ENCODE measurements at regions not wholly inside any gene's neighbourhood (a gene's known extent, or its start where the extent isn't known, plus 50 kb on each side); places are given as distances from the start of the nearest gene placed in this dataset.
"Not testable (repeated sequence)": the region's sequence is repeated elsewhere in the genome, so short reads cannot be mapped to it uniquely, and the experiment has no call there.

DNA sequence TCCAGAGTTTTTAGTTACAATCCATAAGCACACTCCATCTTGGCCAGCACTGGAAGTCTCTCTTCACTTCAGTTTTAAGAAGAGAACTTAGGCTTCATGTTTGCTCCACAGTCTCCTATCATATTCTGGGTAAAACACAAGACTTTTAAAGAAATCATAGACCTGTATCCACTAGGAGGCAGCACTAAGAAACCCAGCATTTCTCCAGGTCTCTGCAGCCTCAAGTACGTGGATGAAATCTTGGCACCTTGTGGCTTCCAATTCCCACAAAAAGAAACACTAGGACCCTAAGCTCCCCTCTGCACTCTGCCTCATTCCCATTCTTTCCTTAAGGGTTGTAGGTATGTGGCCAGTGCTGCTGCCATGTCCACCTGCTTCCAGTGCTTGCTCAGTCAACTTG, 367.3 kb upstream of the CASK start:
- no peak for DNase-seq

DNA sequence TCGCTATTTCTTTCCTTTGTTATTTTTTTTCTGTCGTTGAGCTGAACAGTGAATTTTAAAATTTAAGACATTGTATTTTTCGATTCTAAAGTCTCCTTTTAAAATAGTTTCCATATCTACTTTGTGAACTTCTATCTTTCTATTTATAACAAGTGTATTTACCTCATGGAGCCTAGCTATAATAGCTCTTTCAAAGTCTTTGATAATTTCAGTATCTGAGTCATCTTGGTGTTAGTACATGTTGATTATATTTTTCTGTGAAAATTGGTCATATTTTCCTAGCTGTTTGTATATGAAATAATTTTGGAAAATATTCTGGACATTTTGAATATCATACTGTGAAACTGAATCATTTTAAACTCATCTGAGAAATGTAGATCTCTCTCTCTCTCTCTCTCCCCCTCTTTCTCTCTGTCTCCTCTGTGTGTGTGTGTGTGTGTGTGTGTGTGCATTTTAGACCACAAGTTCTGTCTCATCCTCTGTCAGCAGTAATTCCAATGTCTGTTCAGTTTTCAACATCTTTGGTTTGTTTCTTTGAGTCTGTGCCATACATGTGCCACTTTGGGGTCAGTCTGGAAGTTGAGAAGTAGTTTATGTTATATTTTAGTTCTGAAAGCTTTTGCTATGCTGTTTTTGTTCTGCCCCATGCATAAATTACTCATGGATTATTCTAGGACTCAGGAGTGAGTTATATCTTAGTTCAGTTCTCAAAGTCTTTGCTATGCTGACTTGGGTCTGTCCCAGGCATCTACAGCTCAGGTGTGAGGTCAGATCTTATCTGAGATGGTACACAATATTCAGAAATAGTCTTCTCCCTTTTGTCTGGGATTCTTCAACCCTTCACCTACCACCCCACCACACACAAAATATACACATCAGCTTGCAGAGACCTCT, 366.4 kb upstream of the CASK start:
- no peak for DNase-seq

DNA sequence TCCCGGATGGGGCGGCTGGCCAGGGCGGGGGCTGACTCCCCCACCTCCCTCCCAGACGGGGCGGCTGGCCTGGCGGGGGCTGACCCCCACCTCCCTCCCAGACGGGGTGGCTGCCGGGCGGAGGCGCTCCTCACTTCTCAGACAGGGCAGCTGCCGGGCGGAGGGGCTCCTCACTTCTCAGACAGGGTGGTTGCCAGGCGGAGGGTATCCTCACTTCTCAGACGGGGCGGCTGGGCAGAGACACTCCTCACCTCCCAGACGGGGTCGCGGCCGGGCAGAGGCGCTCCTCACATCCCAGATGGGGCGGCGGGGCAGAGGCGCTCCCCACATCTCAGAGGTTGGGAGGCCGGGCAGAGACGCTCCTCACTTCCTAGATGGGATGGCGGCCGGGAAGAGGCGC, 362.3 kb upstream of the CASK start:
- DNase-seq, result not testable (repeated sequence)

- no peak for DNase-seq
These were observed 353.8 kb upstream of the CASK start for GRCh38 chrX:42276982-42277690.

- no peak for DNase-seq
These were observed 350.8 kb upstream of the CASK start for GRCh38 chrX:42274151-42274550.

- DNase-seq, result no peak
These were observed 350.0 kb upstream of the CASK start for GRCh38 chrX:42273387-42273786.

DNA sequence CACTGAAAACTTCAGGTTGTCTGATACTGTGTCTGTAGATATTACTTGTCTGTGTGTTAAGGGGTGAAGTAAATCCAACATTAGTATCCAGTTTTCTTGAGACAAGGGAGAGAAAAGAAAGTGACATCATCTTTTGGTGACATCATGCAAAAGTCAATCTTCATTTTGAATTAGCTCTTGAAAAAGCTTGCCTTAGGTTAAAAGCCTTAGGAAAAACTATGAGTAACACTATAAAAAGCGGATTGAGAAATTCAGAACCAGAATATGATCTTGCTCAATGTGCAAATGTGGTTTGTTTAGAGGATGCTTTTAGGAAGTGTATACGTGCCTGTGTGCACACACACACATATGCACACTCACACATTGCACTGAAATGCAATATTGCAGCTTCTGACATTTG, 345.8 kb upstream of the CASK start:
- DNase-seq, result no peak

GRCh38 chrX:42260854-42261253, 337.5 kb upstream of the CASK start:
- no peak for DNase-seq

GRCh38 chrX:42248226-42248625, 324.9 kb upstream of the CASK start:
- DNase-seq, result no peak

- no peak for DNase-seq
These were observed 323.9 kb upstream of the CASK start for GRCh38 chrX:42247241-42247640.

DNA sequence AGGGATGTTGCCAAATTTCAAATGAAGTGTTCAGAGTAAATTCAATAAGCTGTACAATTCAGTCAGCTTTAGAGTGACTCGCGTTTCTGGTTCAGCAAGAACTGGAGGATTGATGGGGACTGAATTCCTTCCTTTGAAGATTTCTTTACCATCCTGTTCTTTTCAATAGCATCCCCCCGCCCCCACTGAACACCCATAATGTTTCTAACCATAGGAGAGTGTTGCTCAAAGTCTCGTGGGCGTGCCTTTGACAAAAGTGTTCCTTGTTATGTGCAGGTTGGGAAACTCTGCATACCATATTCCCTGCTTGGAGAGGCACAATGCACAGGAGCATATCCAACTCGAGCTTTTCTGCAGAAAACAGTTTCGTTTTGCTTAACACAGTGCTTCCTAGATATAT, 323.5 kb upstream of the CASK start:
- no peak for DNase-seq

- no peak for DNase-seq
These were observed 318.6 kb upstream of the CASK start for GRCh38 chrX:42242004-42242403.

GRCh38 chrX:42241421-42241820, 318.1 kb upstream of the CASK start:
- DNase-seq, result no peak

- DNase-seq, result no peak
These were observed 314.6 kb upstream of the CASK start for GRCh38 chrX:42237956-42238355.

DNA sequence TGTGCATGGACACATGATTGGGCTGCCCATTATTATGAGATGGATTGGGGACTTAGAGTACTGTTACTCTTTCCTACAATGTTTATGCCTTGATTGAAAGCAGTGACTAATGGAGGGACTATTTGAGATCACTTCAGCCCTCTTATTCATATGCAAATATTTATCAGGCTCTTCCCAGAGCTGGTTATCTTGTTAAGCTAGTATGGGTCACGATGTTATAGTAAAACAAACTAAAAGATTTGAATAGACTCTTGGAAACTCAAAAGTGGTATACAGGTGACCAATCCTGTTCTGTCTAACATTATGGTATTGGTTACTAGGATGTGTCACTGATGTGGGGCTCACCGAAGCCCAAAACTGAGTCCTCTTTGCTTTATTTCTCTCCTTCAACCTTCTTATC, 306.2 kb upstream of the CASK start:
- no peak for DNase-seq

DNA sequence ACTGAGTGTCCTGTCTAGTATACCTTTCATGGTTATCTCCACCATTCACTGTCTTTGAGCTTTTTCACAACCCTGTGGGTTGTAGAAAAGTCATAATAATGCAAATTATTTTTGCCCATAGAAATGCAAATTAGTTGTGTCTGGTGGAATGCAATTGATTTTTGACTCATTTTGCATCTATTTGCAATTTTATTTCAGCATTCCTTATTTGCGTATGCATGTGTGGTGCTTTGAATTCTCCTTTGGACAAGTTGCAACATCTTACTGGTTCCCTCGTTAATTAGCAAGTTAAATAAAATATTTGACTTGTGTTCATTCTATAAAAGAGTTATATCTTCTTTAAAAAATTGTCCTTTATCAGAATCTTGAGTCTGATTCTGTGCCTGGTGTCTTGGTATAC, 297.3 kb upstream of the CASK start:
- no peak for DNase-seq

DNA sequence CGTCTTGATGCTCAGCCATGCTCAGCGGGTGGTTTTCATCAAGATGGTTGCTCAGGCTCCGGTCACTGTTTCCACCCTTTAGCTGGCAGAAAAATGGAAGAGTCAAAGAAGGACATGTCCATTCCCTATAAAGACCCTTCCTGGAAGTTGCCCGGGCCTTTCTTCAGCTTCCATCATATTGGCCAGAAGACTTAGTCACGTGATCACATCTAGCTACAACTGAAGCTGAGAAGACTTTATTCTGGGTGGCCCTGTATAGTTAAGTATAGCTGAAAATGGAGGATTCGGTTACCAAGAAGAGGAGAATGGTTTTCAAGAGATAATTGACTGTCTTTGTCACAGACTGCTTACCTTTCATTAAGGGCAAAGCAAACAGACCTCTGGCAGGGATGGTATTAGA, 296.7 kb upstream of the CASK start:
- no peak for DNase-seq

GRCh38 chrX:42219231-42219630, 295.9 kb upstream of the CASK start:
- DNase-seq, result no peak

GRCh38 chrX:42195506-42195905, 272.2 kb upstream of the CASK start:
- DNase-seq, result no peak

DNA sequence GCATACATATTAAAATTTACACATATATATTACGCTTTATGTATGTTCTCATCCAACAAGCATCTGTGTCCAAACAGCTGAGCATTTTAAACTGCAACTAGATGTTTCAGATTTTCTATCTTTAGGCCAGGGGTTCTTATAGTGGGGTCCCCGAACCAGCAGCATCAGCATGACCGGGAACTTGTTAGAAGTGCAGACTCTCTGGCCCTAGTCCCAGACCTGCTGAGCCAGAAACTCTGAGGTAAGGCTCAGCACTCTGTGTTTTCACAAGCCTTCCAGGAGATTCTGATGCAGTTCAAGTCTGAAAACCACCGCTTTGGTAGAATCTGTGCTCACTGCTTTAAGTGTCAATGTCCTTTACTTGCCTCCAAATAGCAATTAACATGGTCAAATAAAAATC, 266.2 kb upstream of the CASK start:
- no peak for DNase-seq

DNA sequence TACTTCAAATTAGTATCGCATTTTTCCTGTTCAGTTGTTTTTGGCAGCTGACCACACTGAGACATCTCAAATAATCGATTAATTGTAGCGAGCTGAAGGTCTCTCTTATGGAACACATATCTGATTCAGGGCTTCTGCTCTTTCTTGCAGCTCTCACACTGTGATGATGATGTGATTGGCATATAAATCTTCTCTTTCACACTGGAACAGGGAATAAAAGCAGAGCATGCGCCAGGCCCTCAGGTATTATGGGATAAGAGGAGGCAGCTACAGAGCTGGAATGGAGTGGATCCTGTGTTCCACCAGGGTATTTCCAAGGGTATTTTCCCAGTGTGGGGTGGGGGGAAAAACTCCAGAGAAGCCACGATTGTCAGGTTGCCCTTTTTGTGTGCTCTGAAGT, 265.4 kb upstream of the CASK start:
- DNase-seq, result no peak

DNA sequence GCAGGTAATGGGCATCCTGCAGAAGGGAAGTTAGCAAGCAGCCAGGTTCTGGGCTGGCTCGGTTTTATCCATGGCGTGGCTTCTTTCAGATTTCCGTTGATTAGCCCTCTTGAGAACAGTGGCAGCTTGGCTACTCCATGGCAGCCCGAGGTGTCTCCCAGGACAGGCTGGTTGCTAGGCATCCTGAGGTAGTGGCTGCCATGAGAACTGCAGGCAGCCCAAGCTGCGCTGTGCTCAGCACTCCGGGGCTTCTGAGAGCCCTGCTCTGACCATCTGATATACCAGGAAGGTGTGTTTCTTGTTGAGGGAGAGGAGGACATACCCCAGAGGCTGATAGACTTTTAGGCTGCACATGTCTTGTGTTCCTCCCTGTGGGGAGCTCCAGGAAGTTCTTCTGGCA, 253.4 kb upstream of the CASK start:
- DNase-seq, result no peak

GRCh38 chrX:42175843-42176242, 252.5 kb upstream of the CASK start:
- no peak for DNase-seq

GRCh38 chrX:42157923-42158322, 234.6 kb upstream of the CASK start:
- not testable (repeated sequence) for DNase-seq

DNA sequence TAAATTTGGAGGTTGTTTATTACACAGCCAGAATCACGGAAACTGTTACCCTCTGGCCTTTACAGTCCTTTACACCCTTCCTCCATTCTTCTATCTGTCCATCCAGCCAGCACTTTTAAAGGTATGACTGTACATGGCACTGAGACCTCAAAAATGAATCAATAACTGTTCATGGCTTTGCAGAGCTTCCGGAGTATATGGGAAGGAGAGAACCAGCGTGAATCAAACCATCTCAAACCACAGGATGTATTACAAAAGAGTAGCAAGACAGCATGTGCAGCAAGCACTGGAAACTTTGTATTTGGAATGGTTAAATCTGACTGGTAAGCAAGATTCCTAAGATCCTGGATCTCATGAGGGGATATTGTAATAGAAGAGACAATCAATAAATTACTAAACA, 228.5 kb upstream of the CASK start:
- no peak for DNase-seq

Measured in NCI-H69 (cell line).